PC-3 (cell line): ENCODE measurements at regions not wholly inside any gene's neighbourhood (a gene's known extent, or its start where the extent isn't known, plus 50 kb on each side); places are given as distances from the start of the nearest gene placed in this dataset.

ENCODE experiments used
- ATAC-seq: fragments of 200-7000 bp; cut with Tn5 transposase; 2 replicates; pipeline ENCODE4 v1.9.1; 2020; ENCODE audit warnings: mild to moderate bottlenecking, moderate library complexity
- BruUV-seq: library from RNA; stranded (reverse); fragments of 400-500 nt; replicated peaks from 2 replicates; lab custom pipeline; 2021; lab: Mats Ljungman, UMichigan
- CTCF ChIA-PET: fragments of 300-600 bp; sonication (Branson Sonifier 250); formaldehyde crosslinking; loops from one replicate; lab custom pipeline; 2022; ENCODE audit warnings: antibody characterized with exemption; lab: Charles Lee
- POLR2A ChIA-PET: fragments of 300-600 bp; sonication (Branson Sonifier 250); formaldehyde crosslinking; loops from one replicate; lab custom pipeline; 2022; ENCODE audit warnings: antibody characterized with exemption; ENCODE audit not compliant: unreplicated experiment; lab: Charles Lee
- DNase-seq: peaks from one replicate; pipeline ENCODE4 v3.0.0-alpha.2; 2015
- H2AFZ ChIP-seq: fragments of 300-600 bp; sonication (generic); 2 replicates; pipeline ENCODE4 v1.6.0; 2016; ENCODE audit warnings: antibody characterized with exemption, low read length
- H3F3A ChIP-seq: fragments of 300-600 bp; sonication (generic); one replicate; pipeline ENCODE4 v1.6.0; 2017; ENCODE audit warnings: antibody characterized with exemption, low read length, control low read depth, mild to moderate bottlenecking; ENCODE audit not compliant: unreplicated experiment
- H3K27ac ChIP-seq: fragments of 300-600 bp; sonication (generic); 2 replicates; pipeline ENCODE4 v1.5.1; 2016; ENCODE audit warnings: mild to moderate bottlenecking, low read length
- H3K27me3 ChIP-seq: fragments of 300-600 bp; sonication (generic); 2 replicates; pipeline ENCODE4 v1.6.1; 2016; ENCODE audit warnings: low read length, mixed read lengths
- H3K36me3 ChIP-seq: fragments of 300-600 bp; sonication (generic); 2 replicates; pipeline ENCODE4 v1.6.1; 2016; ENCODE audit warnings: low read depth, mixed run types, low read length, mixed read lengths
- H3K4me1 ChIP-seq: fragments of 300-600 bp; sonication (generic); 2 replicates; pipeline ENCODE4 v1.5.1; 2016; ENCODE audit warnings: low read length; ENCODE audit not compliant: insufficient read depth
- H3K4me2 ChIP-seq: fragments of 300-600 bp; sonication (generic); 2 replicates; pipeline ENCODE4 v1.6.0; 2016; ENCODE audit warnings: low read length
- H3K4me3 ChIP-seq: fragments of 300-600 bp; sonication (generic); 2 replicates; pipeline ENCODE4 v1.5.1; 2016; ENCODE audit warnings: mild to moderate bottlenecking, low read length, mixed read lengths
- H3K79me2 ChIP-seq: fragments of 300-600 bp; sonication (generic); 2 replicates; pipeline ENCODE4 v1.6.1; 2017; ENCODE audit warnings: low read length, mixed read lengths
- H3K9ac ChIP-seq: fragments of 300-600 bp; sonication (generic); 2 replicates; pipeline ENCODE4 v1.6.0; 2016; ENCODE audit warnings: mild to moderate bottlenecking, low read length
- H3K9me2 ChIP-seq: fragments of 300-600 bp; sonication (generic); replicated peaks from 2 replicates; pipeline ENCODE4 v1.6.1; 2016; ENCODE audit warnings: mixed run types, low read length, mixed read lengths
- H3K9me3 ChIP-seq: fragments of 300-600 bp; sonication (generic); 2 replicates; pipeline ENCODE4 v1.6.1; 2016; ENCODE audit warnings: low read length, mixed read lengths
- H4K20me1 ChIP-seq: fragments of 300-600 bp; sonication (generic); 2 replicates; pipeline ENCODE4 v1.6.1; 2016; ENCODE audit warnings: low read length, mixed read lengths
- CTCF ChIP-seq: fragments of 300-600 bp; sonication (generic); conservative IDR thresholded peaks from 2 replicates; pipeline ENCODE4 v1.5.1; 2017; ENCODE audit warnings: antibody characterized with exemption, low read depth, mild to moderate bottlenecking, low read length
- EZH2 ChIP-seq: fragments of 300-600 bp; sonication (generic); IDR thresholded peaks from one replicate; pipeline ENCODE4 v1.6.1; 2017; ENCODE audit warnings: antibody characterized with exemption, mild to moderate bottlenecking, low read length; ENCODE audit not compliant: unreplicated experiment
- EZH2phosphoT487 ChIP-seq: fragments of 300-600 bp; sonication (generic); IDR thresholded peaks from 2 replicates; pipeline ENCODE4 v1.6.1; 2018; ENCODE audit warnings: mild to moderate bottlenecking, antibody characterized with exemption, low read length, borderline replicate concordance
- intact Hi-C: fragments of 100-400 bp; cut with micrococcal nuclease; formaldehyde crosslinking; loops from 2 replicates; pipeline ENCODE4 v1.9.0; 2023

- no peak for DNase-seq
- no peak for TF ChIP-seq EZH2phosphoT487
- TF ChIP-seq EZH2, result no peak
- H3K4me2 ChIP-seq, result no peak overlapping the region
- no peak overlapping the region for H3K4me3 ChIP-seq
- no TSS peak for BruUV-seq
- ChIA-PET CTCF (no interaction called here), POLR2A (no interaction called here)
- H4K20me1 ChIP-seq, result no peaks in the 10 kb centered on the region
- no peak overlapping the region for H2AFZ ChIP-seq
- ATAC-seq, result no peak
- no peak overlapping the region for H3K27ac ChIP-seq
- H3K36me3 ChIP-seq, result no peaks in the 10 kb centered on the region
- no peaks in the 10 kb centered on the region for H3K79me2 ChIP-seq
- H3K9me2 ChIP-seq, result no peaks in the 10 kb centered on the region
- H3K9ac ChIP-seq, result no peak overlapping the region
- peaks cover 22% of the 10 kb centered on the region for H3K27me3 ChIP-seq
- no peaks in the 10 kb centered on the region for H3K4me1 ChIP-seq
- no peaks in the 10 kb centered on the region for H3F3A ChIP-seq
- intact Hi-C loops, result no loop called here
- no peaks in the 10 kb centered on the region for H3K9me3 ChIP-seq
Measured at GRCh38 chr9:19918630-19919029, 129.8 kb upstream of the SLC24A2 start.

GRCh38 chr9:19914044-19914443, 125.2 kb upstream of the SLC24A2 start:
- ChIA-PET CTCF (no interaction called here), POLR2A (no interaction called here)
- no peak overlapping the region for H2AFZ ChIP-seq
- H3K4me2 ChIP-seq, result no peak overlapping the region
- ATAC-seq, result no peak
- no peaks in the 10 kb centered on the region for H3F3A ChIP-seq
- intact Hi-C loops, result no loop called here
- DNase-seq, result no peak
- no peaks in the 10 kb centered on the region for H3K9me3 ChIP-seq
- no peak overlapping the region for H3K4me3 ChIP-seq
- no peaks in the 10 kb centered on the region for H3K36me3 ChIP-seq
- no peaks in the 10 kb centered on the region for H3K79me2 ChIP-seq
- H3K27ac ChIP-seq, result no peak overlapping the region
- no peak for TF ChIP-seq CTCF
- TF ChIP-seq EZH2phosphoT487, result no peak
- no peak for TF ChIP-seq EZH2
- no peaks in the 10 kb centered on the region for H3K4me1 ChIP-seq
- BruUV-seq, result no TSS peak
- no peaks in the 10 kb centered on the region for H4K20me1 ChIP-seq
- no peak overlapping the region for H3K9ac ChIP-seq
- no peaks in the 10 kb centered on the region for H3K9me2 ChIP-seq
- H3K27me3 ChIP-seq, result peaks cover 16% of the 10 kb centered on the region; the same call in 1 of the 2 replicates

GRCh38 chr9:19913151-19913550, 124.3 kb upstream of the SLC24A2 start:
- Histone ChIP-seq H3K79me2 (no peaks in the 10 kb centered on the region), H3K36me3 (no peaks in the 10 kb centered on the region), H3K9me3 (no peaks in the 10 kb centered on the region), H3K27ac (no peak overlapping the region), H3K4me1 (no peaks in the 10 kb centered on the region), H3K9me2 (no peaks in the 10 kb centered on the region), H3K4me3 (no peak overlapping the region), H3K9ac (no peak overlapping the region), H2AFZ (no peak overlapping the region), H3K27me3 (0 out of 2 replicates have a peak, but pooled peaks cover 11% of the 10 kb centered on the region), H3F3A (no peaks in the 10 kb centered on the region), H4K20me1 (no peaks in the 10 kb centered on the region), H3K4me2 (no peak overlapping the region)
- BruUV-seq, result no TSS peak
- DNase-seq (peak; percentile 43), ATAC-seq (no peak)
- ChIA-PET POLR2A (interaction anchor here (0.6 kb wide), 1 partner anchor 1542 kb away, joined by 4 read pairs; no protein-coding TSS in a partner anchor), CTCF (no interaction called here)
- intact Hi-C loops, result no loop called here
- TF ChIP-seq CTCF, result no peak
- no peak for TF ChIP-seq EZH2
- no peak for TF ChIP-seq EZH2phosphoT487
